ENCODE measurements at regions not wholly inside any gene's neighbourhood (a gene's known extent, or its start where the extent isn't known, plus 50 kb on each side); places are given as distances from the start of the nearest gene placed in this dataset.
"Not testable (repeated sequence)": the region's sequence is repeated elsewhere in the genome, so short reads cannot be mapped to it uniquely, and the experiment has no call there.

DNA sequence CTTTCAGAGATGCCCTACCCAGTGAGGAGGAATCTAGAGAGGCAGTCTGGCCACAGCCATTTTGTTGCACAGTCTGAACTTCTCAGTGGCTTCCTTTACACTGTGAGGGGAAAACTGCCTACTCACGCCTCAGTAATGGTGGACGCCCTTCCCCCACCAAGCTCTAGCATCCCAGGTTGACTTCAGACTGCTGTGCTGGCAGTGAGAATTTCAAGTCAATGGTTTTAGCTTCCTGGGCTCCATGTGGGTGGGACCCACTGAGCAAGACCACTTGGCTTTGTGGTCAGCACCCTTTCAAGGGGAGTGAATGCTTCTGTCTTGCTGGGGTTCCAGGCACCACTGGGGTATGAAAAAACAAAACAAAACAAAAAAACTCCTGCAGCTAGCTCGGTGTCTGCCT lies 663.2 kb upstream of the ZNF385D start:
- no peaks in the 10 kb centered on the region for H3K4me1 ChIP-seq
- no peak for DNase-seq
- intact Hi-C loops (cut with DNase I; ENCODE audit: low total_unique reads) = no loop called here
- TF ChIP-seq, protein P1, sequence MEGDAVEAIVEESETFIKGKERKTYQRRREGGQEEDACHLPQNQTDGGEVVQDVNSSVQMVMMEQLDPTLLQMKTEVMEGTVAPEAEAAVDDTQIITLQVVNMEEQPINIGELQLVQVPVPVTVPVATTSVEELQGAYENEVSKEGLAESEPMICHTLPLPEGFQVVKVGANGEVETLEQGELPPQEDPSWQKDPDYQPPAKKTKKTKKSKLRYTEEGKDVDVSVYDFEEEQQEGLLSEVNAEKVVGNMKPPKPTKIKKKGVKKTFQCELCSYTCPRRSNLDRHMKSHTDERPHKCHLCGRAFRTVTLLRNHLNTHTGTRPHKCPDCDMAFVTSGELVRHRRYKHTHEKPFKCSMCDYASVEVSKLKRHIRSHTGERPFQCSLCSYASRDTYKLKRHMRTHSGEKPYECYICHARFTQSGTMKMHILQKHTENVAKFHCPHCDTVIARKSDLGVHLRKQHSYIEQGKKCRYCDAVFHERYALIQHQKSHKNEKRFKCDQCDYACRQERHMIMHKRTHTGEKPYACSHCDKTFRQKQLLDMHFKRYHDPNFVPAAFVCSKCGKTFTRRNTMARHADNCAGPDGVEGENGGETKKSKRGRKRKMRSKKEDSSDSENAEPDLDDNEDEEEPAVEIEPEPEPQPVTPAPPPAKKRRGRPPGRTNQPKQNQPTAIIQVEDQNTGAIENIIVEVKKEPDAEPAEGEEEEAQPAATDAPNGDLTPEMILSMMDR (IDR thresholded peaks at IDR 0.05) = no peak
- no peak for TF ChIP-seq POLR2A (IDR thresholded peaks at IDR 0.05)
- H3K9me3 ChIP-seq = no peaks in the 10 kb centered on the region
- no peaks in the 10 kb centered on the region for H3K36me3 ChIP-seq
- no peak overlapping the region for H3K27ac ChIP-seq
- no peak overlapping the region for H3K4me3 ChIP-seq
- H3K27me3 ChIP-seq = no peaks in the 10 kb centered on the region

DNA sequence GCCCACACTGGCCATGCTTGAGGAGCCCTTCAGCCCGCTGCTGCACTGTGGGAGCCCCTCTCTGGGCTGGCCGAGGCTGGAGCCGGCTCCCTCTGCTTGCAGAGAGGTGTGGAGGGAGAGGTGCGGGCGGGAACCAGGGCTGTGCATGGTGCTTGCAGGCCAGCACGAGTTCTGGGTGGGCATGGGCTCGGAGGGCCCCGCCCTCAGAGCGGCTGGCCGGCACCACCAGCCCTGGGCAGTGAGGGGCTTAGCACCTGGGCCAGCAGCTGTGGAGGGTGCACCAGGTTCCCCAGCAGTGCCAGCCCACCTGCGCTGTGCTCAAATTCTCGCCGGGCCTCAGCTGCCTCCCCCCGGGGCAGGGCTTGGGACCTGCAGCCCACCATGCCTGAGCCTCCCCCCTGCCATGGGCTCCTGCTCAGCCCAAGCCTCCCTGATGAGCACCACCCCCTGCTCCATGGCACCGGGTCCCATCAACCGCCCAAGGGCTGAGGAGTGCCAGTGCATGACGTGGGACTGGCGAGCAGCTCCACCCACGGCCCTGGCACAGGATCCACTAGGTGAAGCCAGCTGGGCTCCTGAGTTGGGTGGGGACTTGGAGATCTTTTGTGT lies 665.9 kb upstream of the ZNF385D start:
- H3K4me1 ChIP-seq; H3K4me3 ChIP-seq; intact Hi-C loops (cut with DNase I; ENCODE audit: low total_unique reads); H3K36me3 ChIP-seq; H3K9me3 ChIP-seq; H3K27ac ChIP-seq; DNase-seq; H3K27me3 ChIP-seq: not testable (repeated sequence)

DNA sequence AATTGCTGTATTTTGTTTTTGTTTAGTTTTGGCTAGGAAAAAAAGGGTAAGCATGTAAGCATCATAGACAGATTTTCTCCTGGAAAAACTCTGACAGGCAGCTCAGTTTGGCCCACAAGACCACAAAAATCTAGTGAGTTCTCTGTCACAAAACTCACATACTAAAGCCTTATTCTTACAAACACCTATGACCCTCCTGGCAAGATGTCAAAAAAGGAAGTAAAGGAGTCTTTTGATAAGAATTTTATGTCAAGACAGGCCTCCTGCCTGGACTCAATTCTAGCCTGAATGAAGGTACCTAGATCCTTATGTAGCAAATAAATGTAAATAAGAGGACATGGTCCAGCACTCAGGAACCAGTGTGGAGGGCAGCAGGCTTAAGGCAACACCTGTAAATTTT lies 668.3 kb upstream of the ZNF385D start:
- no peak for TF ChIP-seq POLR2A (IDR thresholded peaks at IDR 0.05)
- TF ChIP-seq, protein P1 (IDR thresholded peaks at IDR 0.05) = no peak

DNA sequence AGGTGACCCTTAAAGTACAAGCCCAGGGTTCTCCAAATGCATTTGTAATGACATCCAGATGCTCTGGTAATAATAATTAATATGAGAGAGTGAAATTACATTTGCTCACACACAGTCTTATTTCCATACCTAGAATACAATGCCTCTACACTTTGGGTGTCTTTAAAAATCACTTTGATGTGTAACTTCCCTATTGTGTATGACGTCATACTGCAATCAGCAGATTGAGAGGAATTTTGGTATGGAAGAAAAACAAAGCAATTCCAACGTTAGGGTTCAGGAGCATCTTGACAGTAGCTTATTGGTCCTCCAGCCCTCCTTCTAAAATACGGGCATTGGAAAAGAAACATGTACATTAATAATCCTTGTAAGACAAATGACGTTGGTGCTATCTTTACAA lies 670.6 kb upstream of the ZNF385D start:
- Histone ChIP-seq H3K27me3 (no peaks in the 10 kb centered on the region), H3K9me3 (no peaks in the 10 kb centered on the region), H3K4me1 (no peaks in the 10 kb centered on the region), H3K4me3 (no peak overlapping the region), H3K27ac (no peak overlapping the region), H3K36me3 (no peaks in the 10 kb centered on the region)
- TF ChIP-seq POLR2A (IDR thresholded peaks at IDR 0.05) = no peak
- TF ChIP-seq, protein P1 (IDR thresholded peaks at IDR 0.05) = no peak
- intact Hi-C loops (cut with DNase I; ENCODE audit: low total_unique reads) = no loop called here
- DNase-seq = no peak

More for the DNA sequence above, 668.3 kb upstream of the ZNF385D start:
- Histone ChIP-seq H3K4me3 (no peak overlapping the region), H3K36me3 (no peaks in the 10 kb centered on the region), H3K27ac (no peak overlapping the region), H3K4me1 (no peaks in the 10 kb centered on the region), H3K27me3 (no peaks in the 10 kb centered on the region), H3K9me3 (no peaks in the 10 kb centered on the region)
- DNase-seq = no peak
- intact Hi-C loops (cut with DNase I; ENCODE audit: low total_unique reads) = no loop called here

DNA sequence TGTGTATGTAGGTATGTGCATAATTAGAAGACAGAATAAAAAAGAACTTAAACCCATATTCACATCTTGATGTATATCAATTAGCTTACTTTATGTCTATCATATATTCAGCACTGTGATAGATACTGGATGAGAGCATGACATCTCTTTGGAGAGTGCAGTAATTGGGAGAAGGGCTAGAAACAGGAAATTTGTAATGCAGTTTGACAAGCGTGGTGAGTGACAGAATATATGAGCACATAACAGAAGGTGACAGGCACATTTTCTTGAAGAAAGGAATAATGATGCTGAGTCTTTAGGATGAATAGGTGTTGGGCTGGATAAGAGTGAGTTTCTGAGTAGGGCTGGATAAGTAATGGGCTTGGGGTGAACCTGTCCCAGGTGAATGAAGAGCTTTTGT lies 680.3 kb upstream of the ZNF385D start:
- Histone ChIP-seq H3K4me1 (no peaks in the 10 kb centered on the region), H3K27ac (no peak overlapping the region), H3K4me3 (no peak overlapping the region), H3K36me3 (no peaks in the 10 kb centered on the region), H3K9me3 (no peaks in the 10 kb centered on the region), H3K27me3 (no peaks in the 10 kb centered on the region)
- intact Hi-C loops (cut with DNase I; ENCODE audit: low total_unique reads) = no loop called here
- TF ChIP-seq, protein P1 (IDR thresholded peaks at IDR 0.05) = no peak
- TF ChIP-seq POLR2A (IDR thresholded peaks at IDR 0.05) = no peak
- DNase-seq = no peak

DNA sequence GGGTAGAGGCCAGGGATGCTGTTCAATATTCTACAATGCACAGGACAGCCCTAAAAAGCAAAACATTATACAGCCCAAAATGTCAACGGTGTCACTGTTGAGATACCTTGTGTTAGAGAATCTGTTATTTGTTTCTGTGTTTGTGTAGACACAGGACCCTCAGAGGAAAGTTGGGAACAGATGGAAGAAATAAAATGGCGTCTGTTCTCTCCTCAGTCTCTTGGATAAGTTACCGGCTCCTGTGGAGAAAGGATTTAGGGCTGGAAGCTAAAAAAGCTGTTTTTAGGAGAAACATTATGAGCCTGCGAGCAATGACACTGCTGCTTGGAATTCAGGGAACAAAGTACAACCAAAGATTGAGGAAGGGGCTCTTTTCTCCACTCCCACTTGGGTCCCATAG lies 688.6 kb upstream of the ZNF385D start:
- H3K4me1 ChIP-seq = no peaks in the 10 kb centered on the region
- H3K36me3 ChIP-seq = no peaks in the 10 kb centered on the region
- H3K27me3 ChIP-seq = no peaks in the 10 kb centered on the region
- TF ChIP-seq, protein P1 (IDR thresholded peaks at IDR 0.05) = no peak
- TF ChIP-seq POLR2A (IDR thresholded peaks at IDR 0.05) = no peak
- no peak for DNase-seq
- no peak overlapping the region for H3K4me3 ChIP-seq
- intact Hi-C loops (cut with DNase I; ENCODE audit: low total_unique reads) = no loop called here
- no peaks in the 10 kb centered on the region for H3K9me3 ChIP-seq
- H3K27ac ChIP-seq = no peak overlapping the region
